ENCODE measurements at regions not wholly inside any gene's neighbourhood (a gene's known extent, or its start where the extent isn't known, plus 50 kb on each side); places are given as distances from the start of the nearest gene placed in this dataset.

- Histone ChIP-seq H3K27ac (ENCODE audit: low read depth, low read length) (no peak overlapping the region), H3K4me1 (ENCODE audit: control insufficient read depth, insufficient read depth, low read length, unreplicated experiment) (no peaks in the 10 kb centered on the region), H3K79me2 (ENCODE audit: control insufficient read depth, insufficient read depth, low read length, unreplicated experiment) (no peaks in the 10 kb centered on the region), H2AFZ (ENCODE audit: low read length, unreplicated experiment) (no peak overlapping the region), H3K36me3 (ENCODE audit: insufficient read depth, low read length) (no peaks in the 10 kb centered on the region), H3K27me3 (ENCODE audit: insufficient read depth, low read length) (no peaks in the 10 kb centered on the region), H3K4me3 (ENCODE audit: low read depth, low read length) (no peak overlapping the region)
Measured at GRCh38 chr11:92644595-92645445, 324.6 kb upstream of the MTNR1B start.

- H2AFZ ChIP-seq (ENCODE audit: low read length, unreplicated experiment), result no peak overlapping the region
- H3K4me1 ChIP-seq (ENCODE audit: control insufficient read depth, insufficient read depth, low read length, unreplicated experiment), result no peaks in the 10 kb centered on the region
- H3K27ac ChIP-seq (ENCODE audit: low read depth, low read length), result no peak overlapping the region
- H3K4me3 ChIP-seq (ENCODE audit: low read depth, low read length), result no peak overlapping the region
- no peaks in the 10 kb centered on the region for H3K36me3 ChIP-seq (ENCODE audit: insufficient read depth, low read length)
- H3K79me2 ChIP-seq (ENCODE audit: control insufficient read depth, insufficient read depth, low read length, unreplicated experiment), result no peaks in the 10 kb centered on the region
- H3K27me3 ChIP-seq (ENCODE audit: insufficient read depth, low read length), result no peaks in the 10 kb centered on the region
Measured at GRCh38 chr11:92651159-92651558, 318.3 kb upstream of the MTNR1B start.

- Histone ChIP-seq H3K27ac (ENCODE audit: low read depth, low read length) (no peak overlapping the region), H3K4me1 (ENCODE audit: control insufficient read depth, insufficient read depth, low read length, unreplicated experiment) (no peaks in the 10 kb centered on the region), H3K27me3 (ENCODE audit: insufficient read depth, low read length) (no peaks in the 10 kb centered on the region), H2AFZ (ENCODE audit: low read length, unreplicated experiment) (no peak overlapping the region), H3K79me2 (ENCODE audit: control insufficient read depth, insufficient read depth, low read length, unreplicated experiment) (no peaks in the 10 kb centered on the region), H3K36me3 (ENCODE audit: insufficient read depth, low read length) (no peaks in the 10 kb centered on the region), H3K4me3 (ENCODE audit: low read depth, low read length) (no peak overlapping the region)
Measured at GRCh38 chr11:92653454-92653853, 316.0 kb upstream of the MTNR1B start.

GRCh38 chr11:92656783-92657182 is 312.7 kb upstream of the MTNR1B start:
- no peaks in the 10 kb centered on the region for H3K4me1 ChIP-seq (ENCODE audit: control insufficient read depth, insufficient read depth, low read length, unreplicated experiment)
- no peak overlapping the region for H3K27ac ChIP-seq (ENCODE audit: low read depth, low read length)
- no peak overlapping the region for H2AFZ ChIP-seq (ENCODE audit: low read length, unreplicated experiment)

GRCh38 chr11:92657226-92657625 is 312.2 kb upstream of the MTNR1B start:
- H3K4me3 ChIP-seq (ENCODE audit: low read depth, low read length), result no peak overlapping the region
- no peaks in the 10 kb centered on the region for H3K4me1 ChIP-seq (ENCODE audit: control insufficient read depth, insufficient read depth, low read length, unreplicated experiment)
- H3K79me2 ChIP-seq (ENCODE audit: control insufficient read depth, insufficient read depth, low read length, unreplicated experiment), result no peaks in the 10 kb centered on the region
- no peaks in the 10 kb centered on the region; the same call in 1 of the 2 replicates for H3K36me3 ChIP-seq (ENCODE audit: insufficient read depth, low read length)
- no peak overlapping the region for H2AFZ ChIP-seq (ENCODE audit: low read length, unreplicated experiment)
- no peak overlapping the region for H3K27ac ChIP-seq (ENCODE audit: low read depth, low read length)
- H3K27me3 ChIP-seq (ENCODE audit: insufficient read depth, low read length), result no peaks in the 10 kb centered on the region

More at GRCh38 chr11:92656783-92657182, 312.7 kb upstream of the MTNR1B start:
- Histone ChIP-seq H3K36me3 (ENCODE audit: insufficient read depth, low read length) (no peaks in the 10 kb centered on the region; the same call in 1 of the 2 replicates), H3K4me3 (ENCODE audit: low read depth, low read length) (no peak overlapping the region), H3K27me3 (ENCODE audit: insufficient read depth, low read length) (no peaks in the 10 kb centered on the region), H3K79me2 (ENCODE audit: control insufficient read depth, insufficient read depth, low read length, unreplicated experiment) (no peaks in the 10 kb centered on the region)

GRCh38 chr11:92658733-92659132 is 310.7 kb upstream of the MTNR1B start:
- Histone ChIP-seq H3K27me3 (ENCODE audit: insufficient read depth, low read length) (no peaks in the 10 kb centered on the region), H3K4me3 (ENCODE audit: low read depth, low read length) (no peak overlapping the region), H3K27ac (ENCODE audit: low read depth, low read length) (no peak overlapping the region), H2AFZ (ENCODE audit: low read length, unreplicated experiment) (no peak overlapping the region), H3K36me3 (ENCODE audit: insufficient read depth, low read length) (no peaks in the 10 kb centered on the region; the same call in 1 of the 2 replicates), H3K4me1 (ENCODE audit: control insufficient read depth, insufficient read depth, low read length, unreplicated experiment) (no peaks in the 10 kb centered on the region), H3K79me2 (ENCODE audit: control insufficient read depth, insufficient read depth, low read length, unreplicated experiment) (no peaks in the 10 kb centered on the region)

- H2AFZ ChIP-seq (ENCODE audit: low read length, unreplicated experiment), result no peak overlapping the region
- no peaks in the 10 kb centered on the region for H3K79me2 ChIP-seq (ENCODE audit: control insufficient read depth, insufficient read depth, low read length, unreplicated experiment)
- no peaks in the 10 kb centered on the region for H3K27me3 ChIP-seq (ENCODE audit: insufficient read depth, low read length)
- H3K36me3 ChIP-seq (ENCODE audit: insufficient read depth, low read length), result no peaks in the 10 kb centered on the region; the same call in 1 of the 2 replicates
- H3K27ac ChIP-seq (ENCODE audit: low read depth, low read length), result no peak overlapping the region
- H3K4me3 ChIP-seq (ENCODE audit: low read depth, low read length), result no peak overlapping the region
- H3K4me1 ChIP-seq (ENCODE audit: control insufficient read depth, insufficient read depth, low read length, unreplicated experiment), result no peaks in the 10 kb centered on the region
Measured at GRCh38 chr11:92659793-92660192, 309.7 kb upstream of the MTNR1B start.

- Histone ChIP-seq H3K27ac (ENCODE audit: low read depth, low read length) (no peak overlapping the region), H3K36me3 (ENCODE audit: insufficient read depth, low read length) (no peaks in the 10 kb centered on the region; the same call in 1 of the 2 replicates), H3K79me2 (ENCODE audit: control insufficient read depth, insufficient read depth, low read length, unreplicated experiment) (no peaks in the 10 kb centered on the region), H2AFZ (ENCODE audit: low read length, unreplicated experiment) (no peak overlapping the region), H3K27me3 (ENCODE audit: insufficient read depth, low read length) (no peaks in the 10 kb centered on the region), H3K4me1 (ENCODE audit: control insufficient read depth, insufficient read depth, low read length, unreplicated experiment) (no peaks in the 10 kb centered on the region), H3K4me3 (ENCODE audit: low read depth, low read length) (no peak overlapping the region)
Measured at GRCh38 chr11:92662601-92663360, 306.7 kb upstream of the MTNR1B start.

- H3K4me1 ChIP-seq (ENCODE audit: control insufficient read depth, insufficient read depth, low read length, unreplicated experiment), result no peaks in the 10 kb centered on the region
- H3K27me3 ChIP-seq (ENCODE audit: insufficient read depth, low read length), result no peaks in the 10 kb centered on the region
- no peaks in the 10 kb centered on the region for H3K79me2 ChIP-seq (ENCODE audit: control insufficient read depth, insufficient read depth, low read length, unreplicated experiment)
Measured at GRCh38 chr11:92663539-92663938, 305.9 kb upstream of the MTNR1B start.

GRCh38 chr11:92667486-92668152 is 301.8 kb upstream of the MTNR1B start:
- Histone ChIP-seq H3K27me3 (ENCODE audit: insufficient read depth, low read length) (no peaks in the 10 kb centered on the region), H2AFZ (ENCODE audit: low read length, unreplicated experiment) (no peak overlapping the region), H3K4me1 (ENCODE audit: control insufficient read depth, insufficient read depth, low read length, unreplicated experiment) (no peaks in the 10 kb centered on the region), H3K36me3 (ENCODE audit: insufficient read depth, low read length) (no peaks in the 10 kb centered on the region), H3K4me3 (ENCODE audit: low read depth, low read length) (no peak overlapping the region), H3K27ac (ENCODE audit: low read depth, low read length) (no peak overlapping the region), H3K79me2 (ENCODE audit: control insufficient read depth, insufficient read depth, low read length, unreplicated experiment) (no peaks in the 10 kb centered on the region)

More at GRCh38 chr11:92663539-92663938, 305.9 kb upstream of the MTNR1B start:
- Histone ChIP-seq H3K36me3 (ENCODE audit: insufficient read depth, low read length) (no peaks in the 10 kb centered on the region; the same call in 1 of the 2 replicates), H3K4me3 (ENCODE audit: low read depth, low read length) (no peak overlapping the region), H2AFZ (ENCODE audit: low read length, unreplicated experiment) (no peak overlapping the region), H3K27ac (ENCODE audit: low read depth, low read length) (no peak overlapping the region)

Measured in ACC112 (cell line).